HG03558 (cell line): ENCODE measurements at regions not wholly inside any gene's neighbourhood (a gene's known extent, or its start where the extent isn't known, plus 50 kb on each side); places are given as distances from the start of the nearest gene placed in this dataset.
A peak's percentile ranks its signal among the peaks of the same experiment; 100 is the strongest.
"Not testable (repeated sequence)": the region's sequence is repeated elsewhere in the genome, so short reads cannot be mapped to it uniquely, and the experiment has no call there.

Experiments
- ATAC-seq: cut with Tn5 transposase; IDR thresholded peaks from one replicate; pipeline ENCODE4 v1.9.1; 2021; ENCODE audit warnings: moderate number of reproducible peaks; ENCODE audit not compliant: unreplicated experiment; ENCODE audit errors: extremely low read depth

DNA sequence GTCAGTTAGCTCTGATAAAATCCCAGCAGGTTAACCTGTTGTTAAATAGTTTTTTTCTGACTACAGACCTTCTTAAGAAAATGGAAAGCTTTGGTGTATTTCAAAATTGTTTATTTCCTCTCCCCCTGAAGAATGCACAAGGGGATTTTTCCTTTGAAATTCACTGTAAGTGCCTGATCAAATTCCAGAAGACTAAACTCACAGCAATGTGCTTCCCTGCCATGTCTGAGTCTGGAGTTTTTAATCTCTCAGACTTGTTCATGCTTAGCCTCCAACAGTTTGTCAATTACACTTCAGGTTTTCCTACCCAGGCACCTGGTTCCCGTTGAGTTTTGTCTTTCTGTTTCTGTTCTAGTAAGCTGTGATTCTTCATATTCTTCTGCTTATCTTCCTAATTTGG, 961.6 kb upstream of the CDH18 start:
- ATAC-seq: no peak

DNA sequence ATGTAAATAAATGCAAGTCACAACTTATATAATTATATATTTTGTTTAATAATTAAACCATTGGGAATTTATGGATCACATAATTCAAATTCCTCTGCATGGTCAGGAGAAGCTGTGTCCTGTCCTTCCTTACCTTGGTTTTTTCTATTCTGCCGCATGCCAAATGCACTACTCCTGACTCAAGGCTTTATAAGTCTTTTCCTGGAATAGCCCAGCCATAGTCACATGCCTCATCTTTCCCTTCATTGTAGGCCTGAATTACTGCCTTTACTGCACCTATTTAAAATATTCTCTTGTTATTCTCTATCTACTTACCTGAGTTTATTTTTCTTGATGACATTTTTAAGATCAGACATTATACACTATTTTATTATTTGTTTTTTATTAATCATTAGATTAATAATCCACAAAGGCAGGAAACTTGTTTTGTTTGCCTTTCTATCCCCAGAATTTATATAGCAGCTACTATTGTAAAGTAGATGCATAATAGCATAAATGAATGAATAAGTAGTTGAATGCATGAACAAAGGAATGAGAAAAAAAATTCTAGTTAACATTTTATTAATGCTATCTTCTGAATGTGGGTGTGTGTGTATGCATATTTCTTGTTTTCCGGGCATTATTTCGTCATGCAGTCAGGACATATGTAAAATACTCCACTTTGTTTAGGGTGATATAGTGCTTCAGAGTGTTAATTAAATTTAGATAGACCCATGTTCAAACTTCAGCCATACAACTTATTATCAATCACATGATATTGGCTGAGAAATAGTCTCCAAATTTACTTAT, 955.4 kb upstream of the CDH18 start:
- not testable (repeated sequence) for ATAC-seq

DNA sequence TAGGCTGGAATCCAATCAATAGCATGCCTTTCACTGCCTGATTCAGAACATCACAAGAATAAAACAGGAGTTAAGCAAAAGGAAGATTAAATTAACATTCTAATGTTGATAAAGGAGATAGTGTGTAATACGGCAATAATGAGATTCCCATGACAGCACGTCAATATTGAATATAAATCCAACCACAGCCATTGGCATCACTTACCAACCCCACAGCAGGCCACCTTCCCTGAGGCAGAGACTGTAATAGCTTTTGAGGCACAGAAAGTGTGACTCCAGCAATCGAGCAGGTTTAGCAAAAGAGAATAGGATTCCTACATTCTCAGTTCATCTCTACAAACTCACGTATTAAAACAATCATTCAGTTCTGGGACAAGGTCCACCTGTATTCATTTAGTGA, 954.6 kb upstream of the CDH18 start:
- not testable (repeated sequence) for ATAC-seq

DNA sequence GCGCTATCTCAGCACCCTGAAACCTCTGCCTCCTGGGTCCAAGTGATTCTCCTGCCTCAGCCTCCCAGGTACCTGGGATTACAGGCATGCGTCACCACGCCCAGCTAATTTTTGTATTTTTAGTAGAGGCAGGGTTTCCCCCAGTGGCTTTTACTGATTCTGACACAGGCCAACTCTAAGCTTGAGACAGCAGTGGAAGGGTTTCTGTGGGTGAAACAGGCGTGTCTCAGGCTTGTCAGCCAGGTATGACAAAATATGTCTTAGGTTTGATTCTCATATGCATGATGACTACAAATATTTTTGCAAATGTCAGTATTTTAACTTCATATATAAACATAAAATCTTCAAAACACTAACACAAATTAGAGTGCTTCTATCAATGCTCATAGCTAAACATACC, 952.8 kb upstream of the CDH18 start:
- not testable (repeated sequence) for ATAC-seq

DNA sequence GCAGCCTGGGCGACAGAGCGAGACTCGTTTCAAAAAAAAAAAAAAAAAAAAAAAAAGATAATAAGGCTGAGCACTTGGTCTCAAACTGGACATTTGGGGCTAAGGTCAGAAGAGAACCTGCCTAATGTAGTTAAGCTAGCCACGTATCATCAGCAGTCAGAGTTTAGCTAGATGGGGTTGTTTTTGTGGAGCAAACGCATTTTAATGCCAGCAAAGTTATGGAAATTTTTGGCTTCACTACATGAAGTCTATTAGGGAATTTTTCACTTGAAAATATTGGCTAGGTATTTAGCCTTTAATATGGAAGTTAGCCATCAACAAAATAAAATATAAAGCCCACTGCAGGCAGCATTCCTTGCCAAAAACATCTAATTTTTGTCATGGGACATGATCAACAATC, 902.9 kb upstream of the CDH18 start:
- ATAC-seq: not testable (repeated sequence)

DNA sequence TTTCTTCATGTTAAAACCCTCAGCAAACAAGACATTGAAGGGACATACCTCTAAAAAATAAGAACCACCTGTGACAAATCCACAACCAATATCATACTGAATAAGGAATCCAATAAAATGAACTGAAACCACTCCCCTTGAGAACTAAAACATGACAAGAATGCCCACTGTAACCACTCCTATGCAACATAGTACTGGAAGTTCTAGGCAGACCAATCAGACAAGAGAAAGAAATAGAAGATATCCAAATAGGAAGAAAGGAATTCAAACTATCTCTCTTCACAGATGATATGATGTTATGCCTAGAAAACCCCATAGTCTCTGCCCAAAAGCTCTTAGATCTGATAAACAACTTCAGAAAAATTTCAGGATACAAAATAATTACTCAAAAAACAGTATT, 887.7 kb upstream of the CDH18 start:
- not testable (repeated sequence) for ATAC-seq

DNA sequence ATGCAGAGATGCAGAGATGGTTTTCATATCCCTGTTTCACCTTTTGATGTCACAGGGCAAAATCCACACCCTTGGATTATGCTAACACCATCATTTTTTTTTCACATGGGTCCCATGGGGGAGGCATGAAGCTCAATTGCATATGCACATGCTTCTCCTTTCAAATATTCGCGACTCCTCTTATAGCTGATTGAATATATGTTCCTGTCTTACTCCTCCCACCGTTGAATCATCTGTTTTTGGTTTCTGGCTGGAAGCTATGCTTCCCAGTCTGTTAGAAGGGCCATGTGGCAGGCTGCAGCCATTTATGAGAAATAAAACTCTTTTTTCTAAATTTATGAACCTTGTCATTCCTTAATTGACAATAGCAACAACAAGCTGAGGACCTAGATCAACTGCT, 877.9 kb upstream of the CDH18 start:
- ATAC-seq: not testable (repeated sequence)

DNA sequence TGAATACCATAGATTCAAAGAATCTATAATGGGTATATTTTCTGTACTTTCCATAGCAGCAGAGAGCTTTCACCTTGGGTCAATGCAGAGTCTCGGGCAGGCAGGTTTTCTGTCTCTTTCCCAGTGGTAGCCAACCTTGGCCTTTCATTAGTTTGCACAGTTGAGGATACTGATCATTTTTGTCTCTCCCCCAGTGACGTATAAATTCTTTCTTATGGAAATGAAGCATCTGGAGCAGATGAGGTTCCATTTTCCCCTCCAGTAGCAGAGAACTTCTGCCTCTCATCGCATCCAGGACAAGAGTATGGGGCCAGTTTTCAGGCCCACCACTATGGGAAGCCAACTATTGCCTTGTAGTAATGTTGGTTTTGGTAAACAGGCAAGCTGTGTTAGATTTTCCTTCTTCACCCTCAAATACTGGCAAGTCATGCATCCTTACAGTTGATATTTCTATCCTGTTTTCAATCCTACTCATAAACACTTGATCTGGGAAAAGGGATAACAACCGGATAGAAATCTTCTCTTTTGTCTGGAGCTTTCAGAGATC, 845.2 kb upstream of the CDH18 start:
- ATAC-seq: no peak

DNA sequence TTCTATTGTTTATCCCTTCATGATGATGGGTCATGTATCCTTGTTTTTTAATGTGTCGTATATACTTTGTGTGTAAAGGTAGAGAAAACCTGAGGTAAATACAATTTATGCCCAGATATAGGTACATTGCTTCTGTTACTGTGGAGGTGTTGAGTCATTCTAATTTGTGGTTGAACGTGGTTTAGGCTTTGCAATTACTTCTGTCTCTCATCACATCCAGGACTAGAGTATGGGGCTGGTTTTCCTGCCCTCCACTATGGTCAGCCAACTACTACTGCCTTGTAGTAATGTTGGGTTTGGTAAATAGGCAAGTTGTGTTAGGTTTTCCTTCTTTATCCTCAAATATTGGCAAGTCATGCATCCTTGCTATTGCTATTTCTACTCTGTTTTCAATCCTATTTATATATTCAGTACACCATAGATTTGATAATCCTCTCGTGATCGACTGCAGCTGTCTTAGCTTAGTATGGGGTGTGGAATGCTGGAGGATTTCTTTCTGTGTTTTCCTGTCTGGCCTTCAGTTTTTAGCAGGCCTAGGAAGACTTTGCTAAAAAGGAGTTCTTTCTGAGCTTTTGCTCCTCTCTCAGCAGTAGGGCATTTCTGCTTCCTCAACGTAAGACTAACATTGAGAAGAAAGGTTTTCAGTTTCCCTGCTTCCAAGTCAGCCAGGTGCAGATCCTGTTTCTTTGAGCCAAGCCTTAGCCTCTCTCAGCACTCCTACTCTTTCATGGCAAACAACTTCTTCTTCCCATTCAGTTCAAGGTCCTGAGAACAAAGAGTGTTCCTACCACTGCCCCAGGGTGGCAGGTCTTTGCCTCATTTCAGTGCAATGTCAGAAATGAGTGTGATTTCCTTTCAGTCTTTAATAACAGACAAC, 844.4 kb upstream of the CDH18 start:
- no peak for ATAC-seq

DNA sequence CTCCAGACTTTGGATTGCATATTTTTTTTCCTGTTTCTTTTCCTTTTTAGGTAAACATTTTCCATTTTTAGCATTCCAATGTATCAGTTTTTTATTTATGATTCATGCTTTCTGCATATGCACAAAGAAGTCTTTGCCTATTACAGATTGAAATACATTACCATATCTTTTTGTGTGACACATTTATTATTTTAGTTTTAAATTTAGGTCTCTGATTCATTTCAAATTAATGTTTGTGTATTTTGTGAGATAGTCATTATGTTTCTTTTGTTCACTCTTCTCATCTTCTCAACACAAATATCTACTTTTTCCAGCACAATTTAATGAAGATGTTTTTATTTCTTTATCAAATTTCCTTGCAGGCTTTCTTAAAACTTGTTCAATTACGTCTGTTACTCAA, 838.0 kb upstream of the CDH18 start:
- ATAC-seq: not testable (repeated sequence)

DNA sequence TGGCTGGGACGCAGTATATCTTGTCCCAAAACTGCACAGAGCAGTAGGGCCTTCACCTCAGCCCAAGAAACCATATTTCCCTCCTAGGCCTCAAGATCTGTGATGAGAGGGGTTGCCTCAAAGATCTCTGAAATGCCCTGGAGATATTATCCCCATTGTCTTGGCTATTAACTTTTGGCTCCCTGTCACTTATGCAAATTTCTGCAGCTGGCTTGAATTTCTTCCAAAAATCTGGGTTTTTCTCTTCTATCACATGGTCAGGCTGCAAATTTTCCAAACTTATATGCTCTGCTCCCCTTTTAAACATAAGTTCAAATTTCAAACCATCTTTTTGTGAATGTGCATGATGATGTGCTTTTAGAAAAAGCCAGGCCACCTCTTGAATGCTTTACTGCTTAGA, 809.2 kb upstream of the CDH18 start:
- not testable (repeated sequence) for ATAC-seq

DNA sequence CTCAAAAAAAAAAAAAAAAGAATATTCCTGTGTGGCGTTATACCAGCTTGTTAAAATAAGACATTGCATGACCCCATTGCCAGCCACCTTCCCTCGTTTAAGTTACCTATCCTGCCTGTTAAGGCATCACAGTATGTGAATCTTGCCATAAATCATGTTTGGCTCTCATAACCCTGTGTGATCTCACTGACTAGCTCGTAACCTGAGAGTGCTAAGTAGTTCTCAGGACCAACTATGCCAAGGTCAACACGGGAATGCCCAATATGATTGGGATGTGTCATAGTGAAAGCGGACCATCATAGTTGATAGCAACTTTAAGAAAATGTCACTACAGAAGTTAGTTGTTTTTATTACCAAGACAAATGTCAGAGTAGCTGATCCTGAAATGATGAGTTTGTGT, 796.8 kb upstream of the CDH18 start:
- ATAC-seq: not testable (repeated sequence)

DNA sequence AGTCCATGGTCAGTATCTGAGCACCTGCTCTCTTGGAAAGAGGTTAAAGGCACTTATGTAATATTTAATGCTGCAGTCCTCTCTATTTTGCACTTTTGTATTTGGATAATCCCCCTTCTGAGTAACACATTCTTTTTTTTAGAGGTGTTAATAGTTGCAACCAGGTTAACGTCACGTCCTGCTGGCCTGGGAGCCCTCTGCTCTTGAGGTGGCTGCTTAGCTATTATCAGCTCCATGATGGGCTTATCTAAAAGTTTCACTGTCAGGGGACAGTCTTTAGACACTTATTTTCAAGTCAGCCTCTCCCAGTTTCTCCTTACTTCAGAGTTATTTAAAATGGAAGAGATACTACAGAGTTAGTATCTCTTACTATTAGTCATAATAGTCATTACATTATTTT, 795.5 kb upstream of the CDH18 start:
- ATAC-seq: not testable (repeated sequence)

DNA sequence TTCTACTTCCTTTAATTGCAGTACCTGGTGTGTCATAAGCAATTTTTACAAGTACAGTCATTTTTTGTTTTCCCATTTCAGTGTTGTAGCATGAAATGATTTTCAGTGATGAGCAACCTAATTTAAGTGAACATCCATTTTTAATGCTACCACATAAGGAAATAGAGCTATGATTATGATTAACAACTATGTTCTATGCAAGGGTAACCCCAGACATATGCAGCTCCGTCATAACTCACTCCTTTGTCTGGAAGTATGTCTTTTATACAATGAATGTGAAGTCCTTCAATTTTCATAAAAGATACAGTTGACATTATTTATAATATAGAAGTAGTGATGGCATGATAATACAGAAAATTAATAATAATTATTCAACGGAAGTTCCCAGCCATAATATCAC, 783.3 kb upstream of the CDH18 start:
- not testable (repeated sequence) for ATAC-seq

DNA sequence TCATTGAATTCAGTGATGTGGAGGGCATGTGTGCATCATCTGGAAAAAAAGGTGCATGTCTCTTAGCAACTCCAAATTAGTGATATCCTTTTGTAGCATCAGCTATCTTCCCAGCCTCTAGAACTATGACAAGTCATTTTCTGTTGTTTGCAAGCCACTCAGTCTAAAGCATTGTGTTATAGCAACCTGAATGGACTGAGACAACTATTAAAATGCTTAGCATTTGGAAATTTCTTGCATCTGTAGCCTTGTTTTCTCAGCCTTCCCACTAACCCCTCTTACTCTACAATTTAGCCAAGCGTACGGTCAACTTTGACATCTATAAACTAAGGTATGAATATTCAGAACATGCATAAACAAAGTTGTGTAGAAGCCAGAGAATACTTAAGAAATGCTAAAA, 777.1 kb upstream of the CDH18 start:
- ATAC-seq: not testable (repeated sequence)

DNA sequence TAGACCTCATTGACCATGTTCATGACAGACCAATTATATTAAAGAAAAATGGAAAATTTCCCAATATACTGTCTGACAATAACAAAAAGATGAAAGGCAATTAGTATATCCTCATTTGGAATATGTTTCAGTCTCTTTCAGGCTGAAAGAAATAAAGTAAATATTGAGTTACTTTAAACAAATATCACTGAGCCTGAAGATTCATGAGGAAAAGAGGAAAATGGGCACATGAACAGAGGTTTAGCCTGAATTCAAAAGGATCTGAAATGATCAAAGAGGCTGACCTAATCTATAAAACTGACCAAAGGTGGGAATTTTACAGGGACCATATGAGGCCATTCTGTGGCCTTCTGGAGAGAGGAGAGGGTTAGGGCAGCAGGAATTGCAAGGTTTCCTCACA, 771.5 kb upstream of the CDH18 start:
- not testable (repeated sequence) for ATAC-seq

DNA sequence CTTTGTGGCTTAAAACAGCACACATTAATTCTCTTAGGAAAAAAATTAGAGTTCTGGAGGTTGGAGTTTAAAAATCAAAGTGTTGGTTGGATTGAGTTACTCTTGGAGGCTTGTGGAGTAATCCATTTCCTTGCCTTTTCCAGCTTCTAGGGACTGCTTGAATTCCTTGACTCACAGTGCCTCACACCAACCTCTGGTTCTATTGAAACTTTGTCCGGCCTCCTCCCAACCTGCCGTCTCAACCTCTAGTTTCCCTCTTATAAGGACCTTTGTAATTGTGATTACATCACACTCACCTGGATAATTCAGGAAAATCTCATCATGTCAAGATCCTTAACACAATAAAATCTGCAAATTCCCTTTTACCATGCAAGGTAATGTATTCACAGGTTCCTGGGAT, 764.2 kb upstream of the CDH18 start:
- not testable (repeated sequence) for ATAC-seq

DNA sequence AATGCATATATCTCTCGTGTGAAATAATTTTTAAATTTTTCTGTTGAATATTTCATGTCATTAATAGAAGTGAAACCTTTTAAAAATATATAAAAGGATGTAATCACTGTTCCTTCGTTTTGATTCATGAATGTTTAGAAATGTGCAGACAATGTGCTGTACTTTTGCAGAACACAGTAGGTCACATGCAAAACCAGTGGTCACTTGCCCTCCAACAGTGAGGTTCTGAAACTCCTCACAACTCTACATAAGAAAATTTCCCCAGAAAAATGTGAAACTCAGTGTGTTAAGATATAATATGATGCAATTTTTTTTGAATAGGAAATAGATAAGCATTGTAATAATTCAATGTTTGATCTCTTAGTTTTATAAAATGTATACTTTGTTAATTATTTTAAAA, 747.7 kb upstream of the CDH18 start:
- ATAC-seq: peak; percentile 49

DNA sequence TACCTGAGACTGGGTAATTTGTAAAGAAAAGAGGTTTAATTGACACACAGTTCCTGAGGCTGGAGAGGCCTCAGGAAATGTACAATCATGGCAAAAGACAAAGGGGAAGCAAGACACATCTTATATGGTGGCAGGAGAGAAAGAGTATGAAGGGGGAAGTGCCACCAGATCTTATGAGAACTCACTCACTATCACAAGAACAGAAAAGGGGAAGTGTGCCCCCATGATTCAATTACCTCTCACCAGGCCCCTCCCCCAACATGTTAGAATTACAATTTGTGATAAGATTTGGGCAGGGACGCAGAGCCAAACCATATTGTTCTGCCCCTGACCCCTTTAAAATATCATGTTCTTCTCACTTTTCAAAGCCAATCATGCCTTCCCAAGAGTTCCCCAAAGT, 744.2 kb upstream of the CDH18 start:
- not testable (repeated sequence) for ATAC-seq

DNA sequence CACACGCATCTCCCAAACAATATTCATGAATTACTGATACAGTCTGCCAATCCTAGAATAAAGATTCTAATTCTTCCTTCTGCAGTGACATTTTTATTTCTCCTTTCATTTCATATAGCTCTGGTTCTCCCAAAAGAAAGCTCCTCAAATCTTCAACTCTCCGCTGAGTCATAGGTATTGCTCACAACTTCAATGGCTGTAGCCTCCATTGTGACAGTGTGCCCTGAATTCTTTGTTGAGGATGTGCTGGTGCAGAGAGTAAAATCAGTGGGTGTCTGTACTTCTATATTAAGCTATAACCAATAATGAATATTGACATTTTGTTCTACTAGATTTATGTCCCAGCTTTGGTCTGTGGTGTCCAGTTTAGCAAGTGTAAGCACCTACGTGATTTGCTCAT, 733.3 kb upstream of the CDH18 start:
- not testable (repeated sequence) for ATAC-seq

DNA sequence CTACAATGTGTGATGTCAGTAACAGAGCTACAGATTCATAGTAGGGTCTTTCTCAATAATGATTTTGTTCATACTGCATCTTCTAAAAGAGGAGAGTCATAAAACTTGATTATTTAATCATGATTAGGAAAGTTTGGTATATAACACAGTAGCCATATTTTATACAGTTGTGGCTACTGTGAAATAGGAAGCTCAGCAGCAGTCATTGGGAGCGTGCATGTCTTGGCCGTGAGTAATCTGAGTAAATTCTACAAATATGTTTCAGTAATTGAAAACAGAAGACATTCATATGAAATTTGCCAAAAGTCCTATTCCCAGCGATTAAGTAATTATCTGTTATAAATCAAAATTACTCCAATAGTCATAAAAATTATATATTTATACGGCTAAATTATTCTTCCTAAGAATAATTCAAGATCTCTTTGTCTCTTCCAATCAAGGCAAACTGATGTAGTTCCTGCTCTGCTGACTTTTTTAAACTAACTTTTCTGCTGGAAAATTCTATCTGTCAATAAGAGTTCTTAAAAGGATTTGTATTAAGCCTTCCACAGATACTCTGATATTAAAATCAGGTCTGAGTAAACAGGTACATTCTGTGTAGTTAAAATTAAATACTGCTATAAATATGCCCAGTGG, 723.6 kb upstream of the CDH18 start:
- ATAC-seq: not testable (repeated sequence)
